Skin of body (tissue), 1 donor: ENCODE measurements at regions not wholly inside any gene's neighbourhood (a gene's known extent, or its start where the extent isn't known, plus 50 kb on each side); places are given as distances from the start of the nearest gene placed in this dataset.
"Not testable (repeated sequence)": the region's sequence is repeated elsewhere in the genome, so short reads cannot be mapped to it uniquely, and the experiment has no call there.

ENCODE experiments used
- DNase-seq: peaks from one replicate; lab custom pipeline; 2025; lab: John Stamatoyannopoulos, UW

DNA sequence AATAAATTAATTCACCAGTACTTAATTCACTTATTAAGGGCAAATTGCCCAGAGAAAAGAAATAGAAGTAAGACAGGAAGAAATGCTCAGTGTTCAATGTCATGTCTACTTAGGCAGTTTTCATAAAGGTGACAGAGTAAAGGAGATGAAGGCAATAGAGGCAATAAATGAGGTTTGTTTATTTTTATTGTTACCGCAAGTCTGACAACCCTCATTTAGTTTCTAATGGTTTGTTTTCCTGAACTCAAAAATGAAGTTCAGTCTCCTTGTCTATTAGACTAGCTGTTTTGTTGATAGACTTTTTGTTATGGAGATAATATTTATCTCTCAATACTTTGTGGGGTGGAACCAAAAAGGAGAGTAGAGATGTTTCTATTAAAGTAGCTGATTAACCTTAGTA is 258.3 kb downstream of the C3orf38 start:
- no peak for DNase-seq

DNA sequence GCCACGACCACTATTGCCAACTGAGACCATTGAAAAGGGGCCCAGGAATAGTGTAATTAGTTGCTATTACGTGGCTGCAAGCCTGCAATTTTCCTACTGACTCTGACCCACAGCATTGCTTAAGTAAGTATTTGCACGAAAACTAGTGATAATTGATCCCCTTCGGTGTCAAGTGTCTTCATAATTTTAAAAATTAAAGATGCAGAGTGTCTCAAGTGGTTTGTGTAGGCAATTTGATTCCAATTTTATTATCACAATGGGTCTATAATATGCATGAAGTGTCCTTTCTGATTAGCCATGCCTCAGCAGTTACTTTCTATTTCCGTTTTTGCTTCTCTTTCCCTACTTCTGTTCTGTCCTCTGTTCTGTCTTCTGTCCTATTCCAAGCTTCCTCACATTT is 259.2 kb downstream of the C3orf38 start:
- no peak for DNase-seq

DNA sequence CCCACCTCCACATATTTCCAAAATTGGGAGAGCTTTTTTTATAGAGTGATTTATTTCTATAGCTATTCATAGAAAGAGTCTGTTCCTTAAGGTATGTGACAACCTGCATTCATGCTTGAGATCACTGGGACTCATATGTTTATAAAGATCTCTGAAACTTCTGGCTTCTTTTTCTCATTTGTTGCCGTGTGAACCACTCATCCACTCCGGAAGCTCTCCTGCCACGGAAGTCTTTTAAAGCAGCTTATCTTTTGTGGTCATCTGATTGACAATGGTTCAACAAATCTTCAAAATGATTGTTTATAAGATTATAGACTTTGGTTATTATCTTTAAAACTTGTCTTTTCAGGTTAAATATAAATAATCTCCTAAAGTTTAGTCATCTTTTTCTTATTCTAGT is 260.5 kb downstream of the C3orf38 start:
- DNase-seq: no peak

DNA sequence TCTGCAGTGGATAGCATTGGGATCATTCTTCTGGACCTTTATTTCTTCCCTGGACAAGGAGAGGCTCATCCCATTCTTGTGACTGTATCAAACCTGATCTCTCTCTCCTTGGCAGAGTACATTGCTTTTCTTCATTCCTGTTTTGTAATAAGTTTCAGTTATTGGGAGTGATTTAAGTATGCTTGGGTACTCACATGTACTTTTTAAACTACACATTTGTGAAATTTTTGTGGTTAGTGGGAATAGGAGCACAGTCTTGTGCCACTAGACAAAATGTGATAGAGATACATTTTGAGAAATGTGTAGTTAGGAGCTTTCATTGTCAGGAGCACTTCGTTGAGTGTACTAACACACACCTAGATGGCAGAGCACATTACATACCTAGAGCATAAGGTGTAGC is 262.6 kb downstream of the C3orf38 start:
- no peak for DNase-seq

DNA sequence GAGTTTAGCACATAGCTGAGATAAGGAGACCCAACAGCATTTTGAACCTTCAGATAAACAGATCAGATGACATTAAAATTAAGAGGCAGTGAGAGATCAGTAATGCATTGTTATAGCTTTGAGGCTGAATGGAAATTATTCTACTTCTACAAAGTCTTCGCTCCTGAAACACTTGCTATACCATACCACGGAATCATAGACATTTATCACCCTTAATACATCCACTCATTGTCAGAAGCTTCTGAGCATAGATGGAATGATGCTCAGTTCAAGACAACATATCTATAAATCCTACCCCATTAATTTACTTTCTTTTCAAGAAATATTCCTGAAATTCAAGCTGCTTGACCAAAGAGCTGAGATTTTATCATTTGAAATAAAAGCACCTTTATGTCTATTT is 266.7 kb downstream of the C3orf38 start:
- no peak for DNase-seq

DNA sequence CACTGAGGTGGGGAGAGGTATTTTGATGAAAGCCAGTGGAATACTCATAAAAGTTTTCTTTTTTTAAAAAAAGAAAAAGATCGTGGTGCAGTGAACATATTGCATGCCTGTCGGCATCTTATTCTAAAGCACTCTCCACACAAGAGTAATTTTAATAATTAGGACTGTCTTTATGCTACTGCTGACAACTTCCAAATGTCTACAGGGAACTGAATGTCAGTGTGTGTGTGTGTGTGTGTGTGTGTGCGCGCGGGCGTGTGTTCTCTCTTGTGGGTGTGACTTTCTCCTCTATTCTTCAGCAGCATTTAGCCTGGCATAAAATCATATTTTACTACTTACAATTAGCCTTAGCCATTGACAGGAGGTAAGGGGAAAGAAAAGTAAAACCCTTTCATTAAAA is 268.5 kb downstream of the C3orf38 start:
- DNase-seq: no peak

DNA sequence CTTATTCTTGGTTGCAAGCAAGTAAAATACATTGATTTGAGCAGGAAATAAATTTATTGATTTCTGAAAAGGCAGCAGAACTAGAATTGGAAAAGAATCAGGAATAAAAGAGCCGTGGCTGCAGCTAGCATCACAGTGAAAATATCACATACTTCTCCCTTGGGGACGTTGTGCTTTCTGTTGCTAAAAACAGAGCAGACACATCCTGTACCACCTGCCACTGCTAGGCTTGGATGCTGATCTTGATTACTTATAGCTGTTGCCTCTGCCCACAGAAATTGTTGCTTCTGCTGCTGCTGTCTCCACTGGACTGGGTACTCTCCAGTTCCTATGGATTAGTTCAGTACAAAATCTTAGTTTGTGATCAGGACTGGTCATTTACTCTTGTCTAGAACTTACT is 283.8 kb downstream of the C3orf38 start:
- DNase-seq: no peak

DNA sequence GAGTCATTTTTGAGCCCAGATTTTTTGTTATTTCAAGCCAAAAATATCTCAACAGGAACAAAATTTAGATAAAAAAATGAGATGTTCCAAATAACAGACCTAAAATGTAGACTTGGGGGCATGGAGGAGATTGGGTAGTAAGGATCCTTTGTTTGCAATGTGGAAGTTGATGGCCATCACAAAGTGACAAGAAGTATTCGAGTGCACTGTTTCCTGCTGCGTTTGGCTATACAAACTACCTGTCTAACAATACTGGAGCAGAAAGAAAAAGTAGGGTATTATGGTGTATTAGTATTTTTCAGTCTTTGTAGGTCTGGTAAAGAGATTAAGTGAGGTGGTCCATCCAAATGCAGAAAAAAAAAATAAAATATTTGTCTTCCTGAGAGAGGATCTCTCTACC is 284.2 kb downstream of the C3orf38 start:
- DNase-seq: no peak

DNA sequence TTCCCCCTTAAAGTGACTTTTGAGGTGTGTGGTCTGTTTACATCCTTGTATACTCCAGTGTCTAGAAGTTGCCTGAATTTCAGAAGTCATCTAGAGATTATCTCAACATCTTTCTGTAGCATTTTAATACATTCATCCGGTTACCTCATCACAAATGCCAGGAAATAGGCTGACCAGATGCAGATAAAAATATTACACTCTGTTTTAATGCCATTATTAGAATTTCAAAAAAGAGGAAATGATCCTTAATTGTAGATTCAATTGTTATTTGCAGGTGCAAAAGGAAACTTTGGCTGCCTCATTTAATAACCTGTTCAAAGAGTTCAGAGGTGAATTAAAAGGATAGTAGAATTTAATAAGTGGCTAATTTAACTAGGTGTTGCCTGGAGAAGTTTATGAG is 290.9 kb downstream of the C3orf38 start:
- no peak for DNase-seq

DNA sequence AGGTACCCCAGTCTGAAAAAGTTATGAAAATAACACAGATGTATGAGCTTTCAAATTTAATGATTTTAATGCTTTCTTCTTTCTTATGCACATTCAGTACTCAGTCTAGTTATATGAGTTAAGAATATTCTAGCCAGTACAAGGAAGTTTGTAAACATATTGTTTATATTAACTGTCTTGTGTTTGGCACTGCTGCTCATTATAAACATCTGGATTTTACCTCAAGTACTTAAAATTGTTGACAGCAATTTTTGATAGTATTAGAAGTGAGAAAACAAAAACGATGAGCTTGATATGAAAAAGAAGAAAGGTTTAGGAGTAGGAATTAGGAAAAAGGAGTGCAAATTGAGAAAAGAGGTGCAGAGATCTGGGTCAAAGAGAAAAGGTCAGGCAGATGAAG is 293.3 kb downstream of the C3orf38 start:
- DNase-seq: no peak

DNA sequence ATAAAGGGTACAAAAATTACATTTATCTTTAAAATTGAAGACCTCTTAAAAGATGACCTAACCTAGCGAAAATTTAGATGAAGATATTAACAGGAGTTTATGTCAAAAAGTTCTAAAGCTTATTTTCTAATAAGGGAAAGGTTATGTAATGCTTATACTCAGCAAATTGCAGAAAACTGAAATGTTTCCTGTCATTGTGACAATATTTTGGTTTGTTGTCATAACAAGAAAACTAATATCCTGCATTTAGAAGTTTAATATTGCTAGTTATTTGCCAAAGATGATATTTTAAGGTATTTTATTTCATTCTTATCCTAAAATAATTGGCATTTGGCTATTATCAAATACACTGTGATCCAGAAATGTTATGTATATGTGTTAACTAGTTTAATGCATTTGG is 294.5 kb downstream of the C3orf38 start:
- DNase-seq: no peak

DNA sequence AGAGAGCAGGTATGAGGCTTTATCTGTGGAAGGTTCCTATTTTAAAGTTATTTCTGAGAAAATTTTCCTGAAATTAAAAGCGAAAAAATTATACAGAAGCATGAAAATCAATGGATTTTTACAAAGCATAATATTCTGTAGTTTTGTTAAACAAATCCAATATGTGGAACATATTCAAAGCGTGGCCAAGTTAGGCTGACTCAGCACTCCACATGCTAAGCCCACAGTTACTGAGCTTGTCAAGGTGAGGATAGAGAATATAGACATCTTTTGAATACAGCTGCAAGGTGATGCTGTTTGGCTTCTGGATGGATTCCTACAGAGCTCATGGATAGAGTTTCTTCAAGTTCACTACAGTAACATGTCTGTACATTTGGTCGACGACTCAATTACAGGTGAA is 302.5 kb downstream of the C3orf38 start:
- DNase-seq: no peak

DNA sequence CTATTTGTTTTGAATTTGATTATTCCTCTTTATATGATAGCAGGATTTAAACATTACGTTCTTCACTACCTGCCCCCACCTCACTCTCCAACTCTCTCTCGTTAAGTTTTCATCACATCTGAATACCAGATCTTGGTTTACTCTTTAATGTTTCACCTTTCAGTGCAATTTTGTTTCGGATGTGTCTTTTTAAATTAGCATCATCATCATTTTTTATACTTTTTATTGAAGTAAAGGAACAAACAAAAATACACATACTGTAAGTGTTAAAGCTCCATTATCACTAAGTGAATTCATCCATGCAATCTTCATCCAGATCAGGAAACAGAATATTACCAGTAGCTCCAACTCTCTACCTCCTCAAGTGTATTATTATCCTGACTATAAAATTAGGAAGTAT is 310.6 kb downstream of the C3orf38 start:
- no peak for DNase-seq

DNA sequence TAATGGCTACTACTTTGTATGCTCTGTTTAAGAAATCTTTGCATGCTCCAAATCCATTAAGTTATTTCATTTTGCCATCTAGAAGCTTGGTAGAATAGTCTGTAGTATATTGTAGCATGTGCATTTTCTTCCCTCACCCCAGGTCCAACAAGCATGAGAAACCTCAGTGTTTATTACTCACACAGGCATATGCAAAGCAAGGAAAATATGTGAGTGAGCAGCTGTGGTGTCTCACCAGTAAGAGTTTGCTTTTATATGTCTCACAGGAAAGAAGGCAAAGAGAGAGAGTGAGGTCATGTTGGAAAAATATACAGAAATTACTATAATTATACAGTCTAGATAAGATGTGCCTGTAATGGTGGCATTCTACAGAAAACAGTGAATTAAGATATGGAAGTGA is 312.5 kb downstream of the C3orf38 start:
- DNase-seq: no peak

DNA sequence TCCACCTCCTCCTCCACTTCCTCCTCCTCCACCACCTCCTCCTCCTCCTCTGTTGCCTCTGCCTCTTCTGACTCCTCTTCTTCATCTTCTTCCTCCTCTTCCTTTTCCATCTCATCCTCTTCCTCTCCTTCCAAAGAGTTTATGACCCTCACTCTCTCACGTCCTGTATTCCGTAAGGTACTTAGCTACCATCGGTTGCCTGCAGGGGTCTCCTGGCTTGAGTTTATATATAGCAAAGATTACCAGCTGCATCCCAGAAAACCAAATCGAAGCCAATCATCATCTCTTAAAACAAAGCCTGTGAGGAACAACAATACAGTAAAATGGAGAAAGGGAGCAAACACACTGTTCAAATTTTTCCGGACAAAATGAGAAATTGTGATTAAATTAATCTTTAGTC is 317.4 kb downstream of the C3orf38 start:
- DNase-seq: no peak

DNA sequence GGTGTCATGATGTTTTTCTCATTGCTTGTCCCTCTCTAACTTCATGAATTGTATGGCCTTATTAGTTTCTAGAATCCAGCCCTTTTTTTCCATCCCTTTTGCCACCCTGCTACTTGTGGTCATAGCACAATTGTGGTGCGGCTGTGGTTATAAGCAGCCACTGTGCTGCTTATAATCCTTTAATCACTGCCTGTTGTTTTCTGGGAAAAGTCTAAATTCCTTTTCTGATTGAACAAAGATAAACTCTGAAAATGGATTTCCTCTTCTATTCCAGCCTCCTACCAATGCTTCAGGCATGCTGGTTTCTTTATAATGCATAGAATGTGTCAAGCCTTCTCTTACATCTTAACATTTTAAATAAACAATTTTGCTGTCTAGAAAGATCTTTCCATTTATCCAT is 319.5 kb downstream of the C3orf38 start:
- DNase-seq: no peak

DNA sequence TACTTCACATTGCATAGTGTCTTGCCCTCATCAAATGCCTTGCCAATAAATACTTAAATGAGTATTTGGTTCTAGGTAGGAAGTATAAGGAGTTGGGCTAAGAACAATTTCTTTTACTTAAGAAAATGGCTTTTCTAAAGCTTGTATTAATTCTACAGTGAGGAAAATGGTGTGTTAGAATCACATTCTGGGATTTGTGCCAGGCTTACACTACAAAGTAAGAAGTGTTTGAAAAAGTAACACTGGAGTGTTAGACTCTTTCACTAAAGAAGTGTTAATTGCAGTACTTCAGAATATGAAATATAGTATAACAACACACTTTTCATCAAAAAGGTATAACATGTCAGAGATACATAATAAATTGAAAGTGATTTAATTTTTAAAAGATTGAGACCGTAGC is 328.7 kb downstream of the C3orf38 start:
- DNase-seq: no peak

DNA sequence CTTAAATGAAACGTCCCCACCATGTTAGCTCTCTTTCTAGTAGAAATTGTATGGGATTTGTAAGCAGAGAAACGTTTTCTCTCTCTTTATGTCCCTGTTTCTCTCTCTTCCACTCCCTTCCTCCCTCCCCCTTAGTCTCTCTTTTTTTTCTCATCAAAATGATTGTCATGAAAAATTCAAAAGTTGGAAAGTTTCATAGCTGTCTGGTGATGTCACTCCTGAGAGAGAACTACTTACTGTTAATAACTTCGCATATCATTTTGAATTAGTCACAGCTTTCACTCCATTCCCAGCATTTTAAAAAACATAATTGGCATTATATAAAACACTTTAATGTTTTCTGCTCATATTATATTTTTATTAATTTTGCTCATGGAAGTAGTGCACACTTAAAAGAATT is 331.1 kb downstream of the C3orf38 start:
- no peak for DNase-seq

DNA sequence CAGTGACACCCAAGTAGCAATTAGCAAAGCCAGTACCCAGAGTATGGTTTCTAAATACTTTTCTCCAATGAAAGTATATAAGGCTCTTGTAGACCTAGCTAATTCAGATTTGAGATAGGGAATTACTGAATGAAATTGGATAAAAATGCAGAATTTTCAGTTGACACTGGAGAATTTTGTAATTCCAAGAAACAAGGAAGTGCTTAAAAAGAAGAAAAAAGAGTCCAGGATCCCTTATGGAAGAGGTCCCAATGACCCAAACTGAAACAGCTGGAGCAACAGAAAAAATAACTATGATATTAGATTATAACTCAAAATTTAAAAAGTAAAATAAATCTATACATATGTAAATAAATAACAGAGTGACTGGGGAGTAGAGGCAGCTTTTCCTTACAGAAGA is 335.2 kb downstream of the C3orf38 start:
- no peak for DNase-seq

DNA sequence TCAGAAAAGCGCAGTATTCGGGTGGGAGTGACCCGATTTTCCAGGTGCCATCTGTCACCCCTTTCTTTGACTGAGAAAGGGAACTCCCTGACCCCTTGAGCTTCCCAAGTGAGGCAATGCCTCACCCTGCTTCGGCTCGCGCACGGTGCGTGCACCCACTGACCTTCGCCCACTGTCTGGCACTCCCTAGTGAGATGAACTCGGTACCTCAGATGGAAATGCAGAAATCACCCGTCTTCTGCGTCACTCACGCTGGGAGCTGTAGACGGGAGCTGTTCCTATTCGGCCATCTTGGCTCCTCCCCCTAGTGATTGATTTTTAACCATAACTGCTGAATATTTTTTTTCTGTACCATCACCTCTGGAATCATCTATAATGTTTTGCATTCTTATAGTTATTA is 359.1 kb downstream of the C3orf38 start:
- not testable (repeated sequence) for DNase-seq

DNA sequence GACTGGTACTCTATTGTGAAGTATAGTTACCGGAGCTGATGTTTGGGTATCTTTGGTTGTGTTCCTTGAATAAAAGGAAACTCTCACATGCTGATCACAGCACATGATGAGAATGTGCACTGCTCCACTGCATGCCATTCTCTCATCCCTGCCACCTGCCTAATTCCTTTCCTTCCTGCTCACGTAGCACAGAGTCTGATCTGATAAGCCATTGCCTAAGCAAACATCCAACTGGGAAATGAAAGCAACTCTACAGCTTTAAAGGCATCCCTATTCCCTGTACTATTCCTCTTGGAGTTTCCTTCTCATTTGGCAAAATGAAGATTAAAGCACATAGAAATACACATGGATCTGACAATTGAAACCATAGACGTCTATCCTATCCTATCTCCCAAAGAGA is 359.8 kb downstream of the C3orf38 start:
- no peak for DNase-seq

DNA sequence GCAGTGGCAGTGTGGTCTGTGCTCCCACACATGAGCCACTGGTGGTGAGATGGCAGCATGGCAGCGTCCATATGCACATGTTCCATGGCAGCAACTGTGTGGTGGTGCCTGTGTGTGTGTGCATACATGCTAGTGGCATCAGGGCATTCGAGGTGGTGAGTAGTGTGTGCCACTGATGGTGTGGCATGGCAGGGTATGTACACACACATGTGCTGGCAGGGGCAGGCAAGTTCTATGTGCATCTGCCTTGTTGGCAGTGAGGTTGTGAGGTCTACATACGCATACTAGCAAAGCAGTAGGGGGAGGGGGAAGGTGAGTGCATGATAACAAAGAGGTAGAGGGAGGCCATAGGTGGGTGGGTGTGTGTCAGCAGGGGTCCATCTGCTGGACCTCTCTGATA is 378.7 kb downstream of the C3orf38 start:
- DNase-seq: no peak

DNA sequence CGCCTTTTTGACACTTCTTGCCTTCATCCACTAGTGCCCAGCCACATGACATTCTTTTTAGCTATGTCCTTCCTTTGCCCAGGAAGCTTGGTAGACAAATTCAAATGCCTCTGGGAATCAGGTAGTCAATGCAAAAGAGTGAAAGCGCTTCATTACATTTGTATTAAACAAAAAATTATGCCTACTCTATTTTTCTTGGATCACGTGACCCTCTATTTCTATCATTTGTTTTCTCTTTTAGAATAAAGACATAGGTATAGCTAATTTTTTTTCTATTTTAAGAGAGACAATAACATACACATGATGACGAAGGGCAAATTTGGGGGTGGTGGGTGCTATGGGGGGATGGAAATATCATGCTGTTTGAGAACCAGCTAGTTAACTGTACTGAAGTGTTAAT is 384.8 kb downstream of the C3orf38 start:
- no peak for DNase-seq

DNA sequence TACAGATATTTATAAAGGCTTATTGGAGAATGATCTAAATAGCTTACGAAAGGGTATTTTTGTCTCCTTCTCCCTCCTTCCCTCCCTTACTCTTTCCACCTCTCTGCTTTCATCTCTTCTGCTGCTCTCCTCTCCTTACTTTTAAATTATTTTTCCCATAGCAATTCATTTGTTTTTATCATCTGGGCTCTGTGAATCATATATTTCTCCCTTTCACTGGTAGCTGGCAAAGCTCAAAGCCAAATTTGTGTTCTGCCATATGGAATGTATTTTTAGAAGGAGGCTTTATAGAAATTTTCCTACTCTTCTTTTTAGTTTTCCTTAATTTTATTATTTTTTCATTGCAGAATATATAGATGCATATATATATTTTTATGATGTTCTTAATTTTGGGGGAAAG is 385.8 kb downstream of the C3orf38 start:
- no peak for DNase-seq

DNA sequence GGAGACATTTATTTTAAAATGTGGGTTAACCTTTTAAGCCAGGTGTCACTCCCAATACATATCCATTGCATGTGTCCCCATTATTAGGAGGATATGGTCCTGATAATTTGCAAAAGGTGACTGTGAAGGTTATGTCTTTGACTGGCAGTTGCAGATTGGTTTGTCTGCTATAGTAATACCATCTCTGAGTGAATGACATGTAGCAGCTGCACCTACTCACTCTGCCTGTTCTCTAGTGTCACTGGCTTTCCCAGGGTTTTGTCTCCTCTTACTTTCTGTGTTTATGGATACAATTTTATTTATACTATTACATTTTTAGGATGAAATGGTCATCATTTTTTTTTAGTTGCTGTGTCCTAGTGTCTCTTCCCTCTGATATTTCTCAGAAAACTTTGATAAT is 393.2 kb downstream of the C3orf38 start:
- DNase-seq: no peak
